K562 (cell line): ENCODE measurements at regions not wholly inside any gene's neighbourhood (a gene's known extent, or its start where the extent isn't known, plus 50 kb on each side); places are given as distances from the start of the nearest gene placed in this dataset.

ENCODE experiments used
- ATAC-seq: fragments of 200-7000 bp; cut with Tn5 transposase; 3 replicates; pipeline ENCODE4 v1.9.1; 2020; ENCODE audit warnings: moderate library complexity
- BruUV-seq: library from RNA; stranded (reverse); fragments of 400-500 nt; replicated peaks from 2 replicates; lab custom pipeline; 2021; lab: Mats Ljungman, UMichigan
- CTCF ChIA-PET: fragments of 300-600 bp; formaldehyde crosslinking; extraction: SDS; loops from one replicate; lab custom pipeline; 2021; ENCODE audit warnings: low intra/inter-chr PET ratio; lab: Yijun Ruan, JAX
- POLR2A ChIA-PET: fragments of 300-600, 350-650 bp; sonication (Branson Sonifier 250); formaldehyde crosslinking; extraction: SDS; loops from one replicate; lab custom pipeline; 2021; ENCODE audit warnings: antibody characterized with exemption, inconsistent platforms; lab: Yijun Ruan, JAX
- DNase-seq, 4 experiments: peaks; one replicate each; pipeline versions ENCODE4 v3.0.0 to v3.0.0-alpha.2; 2011 to 2018; ENCODE audit warnings: low spot score in 3 of 4, mixed read lengths in 3 of 4; ENCODE audit errors: extremely low read depth in 1 of 4
- FAIRE-seq: peaks from 2 replicates; lab custom pipeline; 2011; peaks lifted over from hg19 to GRCh38; lab: Jason Lieb, UNC
- H2AFZ ChIP-seq: 2 replicates; pipeline ENCODE4 v1.6.0; 2011; ENCODE audit warnings: low read depth, low read length, control low read depth, inconsistent platforms
- H3K27ac ChIP-seq: fragments of 200-600 bp; 3 replicates; pipeline ENCODE4 v1.8.0; 2011; ENCODE audit warnings: low read depth, mild to moderate bottlenecking, control low read depth, inconsistent platforms, low read length, moderate library complexity, mixed read lengths; ENCODE audit errors: extremely low read depth
- H3K27me3 ChIP-seq, 2 experiments: fragments of 300-600 bp in 1 of 2; 2 replicates in 1 of 2; 3 replicates in 1 of 2; pipeline versions ENCODE4 v1.6.0 to v1.8.0; 2011; ENCODE audit warnings: inconsistent platforms in 2 of 2, low read length in 2 of 2, mild to moderate bottlenecking in 1 of 2, mixed read lengths in 1 of 2, moderate library complexity in 1 of 2; ENCODE audit not compliant: control insufficient read depth in 2 of 2, insufficient read depth in 2 of 2
- H3K36me3 ChIP-seq: fragments of 300-600 bp; 3 replicates; pipeline ENCODE4 v1.8.0; 2011; ENCODE audit warnings: mild to moderate bottlenecking, low read length, inconsistent platforms; ENCODE audit not compliant: control insufficient read depth, insufficient read depth
- H3K4me1 ChIP-seq, 2 experiments: fragments of 200-600 bp in 1 of 2; replicated peaks in 1 of 2; 2 replicates in 1 of 2; 3 replicates in 1 of 2; pipeline versions ENCODE4 v1.5.1 to v1.8.0; 2011; ENCODE audit warnings: inconsistent platforms in 2 of 2, low read length in 2 of 2, mild to moderate bottlenecking in 1 of 2, mixed read lengths in 1 of 2, moderate library complexity in 1 of 2; ENCODE audit not compliant: control insufficient read depth in 2 of 2, insufficient read depth in 2 of 2
- H3K4me2 ChIP-seq: 2 replicates; pipeline ENCODE4 v1.6.1; 2011; ENCODE audit warnings: low read length, control low read depth, inconsistent platforms, mixed read lengths; ENCODE audit not compliant: insufficient read depth
- H3K4me3 ChIP-seq: fragments of 200-600 bp; sonication (generic), shearing (Covaris generic); 2 replicates; pipeline ENCODE4 v1.5.1; 2016; ENCODE audit warnings: control low read depth, inconsistent platforms
- H3K79me2 ChIP-seq: fragments of 200-600 bp; 3 replicates; pipeline ENCODE4 v1.8.0; 2011; ENCODE audit warnings: low read length, inconsistent platforms; ENCODE audit not compliant: control insufficient read depth, insufficient read depth
- H3K9ac ChIP-seq, 2 experiments: 2 replicates each; pipeline versions ENCODE4 v1.6.0 to v1.6.1; 2011; ENCODE audit warnings: low read depth in 2 of 2, low read length in 2 of 2, control low read depth in 1 of 2, inconsistent platforms in 1 of 2, mild to moderate bottlenecking in 1 of 2, mixed read lengths in 1 of 2; ENCODE audit not compliant: insufficient read depth in 1 of 2
- H3K9me1 ChIP-seq: one replicate; pipeline ENCODE4 v1.6.0; 2011; ENCODE audit warnings: inconsistent platforms, mild to moderate bottlenecking, low read length, moderate library complexity; ENCODE audit not compliant: control insufficient read depth, insufficient read depth
- H3K9me3 ChIP-seq: replicated peaks from 2 replicates; pipeline ENCODE4 v1.5.1; 2011; ENCODE audit warnings: low read depth, low read length, inconsistent platforms; ENCODE audit not compliant: control insufficient read depth, insufficient read depth
- H4K20me1 ChIP-seq: replicated peaks from 2 replicates; pipeline ENCODE4 v1.6.1; 2011; ENCODE audit warnings: low read length, inconsistent platforms, mixed read lengths; ENCODE audit not compliant: control insufficient read depth, insufficient read depth
- BRD9 ChIP-seq: fragments of 450-650 bp; IDR thresholded peaks from 2 replicates; pipeline ENCODE4 v1.6.1; 2018; ENCODE audit warnings: low read depth; ENCODE audit not compliant: partially characterized antibody
- KDM1A ChIP-seq, 2 experiments: fragments of 450-650 bp; IDR thresholded peaks; 2 replicates each; pipeline ENCODE4 v1.6.1; 2016; ENCODE audit warnings: mild to moderate bottlenecking in 2 of 2
- KDM4B ChIP-seq, 2 experiments: fragments of 450-650 bp in 1 of 2; sonication (generic) in 1 of 2; IDR thresholded peaks; 2 replicates each; pipeline ENCODE4 v1.6.1; 2016 to 2017; ENCODE audit warnings: borderline replicate concordance in 2 of 2, antibody characterized with exemption in 1 of 2, low read depth in 1 of 2, mild to moderate bottlenecking in 1 of 2
- MBD2 ChIP-seq: sonication (generic); IDR thresholded peaks from 2 replicates; pipeline ENCODE4 v1.6.1; 2016; ENCODE audit warnings: low read depth, borderline replicate concordance
- MEF2D ChIP-seq: conservative IDR thresholded peaks from 2 replicates; pipeline ENCODE4 v1.6.1; 2016; ENCODE audit warnings: low read depth, missing genetic modification characterization, missing compliant biosample characterization
- NFATC3 ChIP-seq: fragments of 450-650 bp; IDR thresholded peaks from 2 replicates; pipeline ENCODE4 v1.6.1; 2017; ENCODE audit warnings: mild to moderate bottlenecking
- NRF1 ChIP-seq, 2 experiments: fragments of 450-650 bp; IDR thresholded peaks in 1 of 2; conservative IDR thresholded peaks in 1 of 2; 2 replicates each; pipeline ENCODE4 v1.6.1; 2014; ENCODE audit warnings: mild to moderate bottlenecking in 2 of 2
- PCBP2 ChIP-seq: fragments of 200-400 bp; formaldehyde crosslinking; IDR thresholded peaks from 2 replicates; pipeline ENCODE4 v1.6.1; 2018; ENCODE audit warnings: low read length, low read depth, mild to moderate bottlenecking, moderate library complexity; ENCODE audit not compliant: poor library complexity, severe bottlenecking
- POU5F1 ChIP-seq: fragments of 150-350 bp; IDR thresholded peaks from 2 replicates; pipeline ENCODE4 v1.6.1; 2014; ENCODE audit warnings: borderline replicate concordance, low read length, low read depth, mild to moderate bottlenecking; ENCODE audit not compliant: partially characterized antibody
- ZNF224 ChIP-seq: sonication (generic); formaldehyde crosslinking; IDR thresholded peaks from 2 replicates; pipeline ENCODE4 v1.8.0; 2022; ENCODE audit warnings: mild to moderate bottlenecking, missing genetic modification reagents
- ZNF3 ChIP-seq: fragments of 250-450 bp; sonication (Bioruptor Pico); IDR thresholded peaks from 2 replicates; pipeline ENCODE4 v1.5.0; 2021; ENCODE audit warnings: mild to moderate bottlenecking, moderate library complexity
- ZNF324 ChIP-seq: fragments of 250-450 bp; sonication (Bioruptor Pico); IDR thresholded peaks from 2 replicates; pipeline ENCODE4 v1.4.0; 2020; ENCODE audit warnings: mild to moderate bottlenecking
- WGBS: fragments of 100-300 bp; shearing (Covaris generic); methylation state at CpG from one replicate; pipeline ENCODE4 v1.1.6; 2016; ENCODE audit warnings: low coverage, mixed read lengths; ENCODE audit not compliant: insufficient coverage; ENCODE audit errors: missing lambda C conversion rate; 5-methylcytosine and 5-hydroxymethylcytosine counted together
- in situ Hi-C: fragments of 300-500 bp; cut with MboI; formaldehyde crosslinking; loops from 4 replicates; pipeline ENCODE4 v1.15.0; 2018; ENCODE audit warnings: inconsistent platforms, mixed read lengths
- intact Hi-C: fragments of 100-400 bp; cut with micrococcal nuclease; formaldehyde crosslinking; loops from 2 replicates; pipeline ENCODE4 v1.14.2; 2022
- TF ChIP-seq, protein P1 (sequence below): fragments of 250-450 bp; sonication (Bioruptor Pico); IDR thresholded peaks from 2 replicates; pipeline ENCODE4 v1.9.0; 2021; ENCODE audit warnings: mild to moderate bottlenecking, inconsistent platforms
- TF ChIP-seq, protein P2 (sequence below): IDR thresholded peaks from 3 replicates; pipeline ENCODE4 v1.6.1; 2011; ENCODE audit warnings: borderline replicate concordance, mild to moderate bottlenecking; ENCODE audit not compliant: insufficient read length, insufficient read depth

GRCh38 chr14:44341116-44341515 is 166.0 kb downstream of the FSCB start (continued):
- no peak for TF ChIP-seq KDM4B (IDR thresholded peaks at IDR 0.05; ENCODE audit: borderline replicate concordance in 2 of 2, low read depth in 1 of 2)
- TF ChIP-seq, protein P1, sequence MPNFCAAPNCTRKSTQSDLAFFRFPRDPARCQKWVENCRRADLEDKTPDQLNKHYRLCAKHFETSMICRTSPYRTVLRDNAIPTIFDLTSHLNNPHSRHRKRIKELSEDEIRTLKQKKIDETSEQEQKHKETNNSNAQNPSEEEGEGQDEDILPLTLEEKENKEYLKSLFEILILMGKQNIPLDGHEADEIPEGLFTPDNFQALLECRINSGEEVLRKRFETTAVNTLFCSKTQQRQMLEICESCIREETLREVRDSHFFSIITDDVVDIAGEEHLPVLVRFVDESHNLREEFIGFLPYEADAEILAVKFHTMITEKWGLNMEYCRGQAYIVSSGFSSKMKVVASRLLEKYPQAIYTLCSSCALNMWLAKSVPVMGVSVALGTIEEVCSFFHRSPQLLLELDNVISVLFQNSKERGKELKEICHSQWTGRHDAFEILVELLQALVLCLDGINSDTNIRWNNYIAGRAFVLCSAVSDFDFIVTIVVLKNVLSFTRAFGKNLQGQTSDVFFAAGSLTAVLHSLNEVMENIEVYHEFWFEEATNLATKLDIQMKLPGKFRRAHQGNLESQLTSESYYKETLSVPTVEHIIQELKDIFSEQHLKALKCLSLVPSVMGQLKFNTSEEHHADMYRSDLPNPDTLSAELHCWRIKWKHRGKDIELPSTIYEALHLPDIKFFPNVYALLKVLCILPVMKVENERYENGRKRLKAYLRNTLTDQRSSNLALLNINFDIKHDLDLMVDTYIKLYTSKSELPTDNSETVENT (CRISPR knock-in tag), result no peak

DNA sequence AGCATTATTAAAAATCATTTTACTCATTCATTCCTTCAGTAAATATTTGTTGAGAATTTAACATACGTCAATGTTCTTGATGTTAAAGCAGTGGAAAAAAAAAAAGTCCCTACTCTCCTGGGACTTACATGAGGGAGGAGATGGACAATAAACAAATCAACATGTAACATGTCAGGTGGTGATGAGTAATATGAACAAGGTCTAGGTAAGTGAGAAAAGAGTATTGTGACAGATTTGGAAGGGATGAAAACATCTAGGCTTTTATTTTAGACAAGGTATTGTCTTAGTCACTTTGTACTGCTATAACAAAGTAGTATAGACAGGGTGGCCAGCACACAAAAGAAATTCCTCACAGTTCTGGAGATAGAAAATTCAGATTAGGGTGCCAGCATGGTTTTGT is 167.2 kb downstream of the FSCB start:
- CTCF ChIA-PET, result no interaction called here
- Histone ChIP-seq H2AFZ (no peak overlapping the region), H3K79me2 (no peaks in the 10 kb centered on the region), H3K27ac (no peak overlapping the region), H3K27me3 (no peaks in the 10 kb centered on the region), H3K9me1 (no peaks in the 10 kb centered on the region), H3K4me1 (no peaks in the 10 kb centered on the region), H3K36me3 (no peaks in the 10 kb centered on the region), H3K9me3 (no peaks in the 10 kb centered on the region), H3K4me2 (no peak overlapping the region), H3K4me3 (no peak overlapping the region), H4K20me1 (no peaks in the 10 kb centered on the region), H3K9ac (no peak overlapping the region)
- DNase-seq, result no peak
- BruUV-seq, result no TSS peak
- no peak for FAIRE-seq
- ATAC-seq, result no peak
- in situ Hi-C loops (no loop called here), intact Hi-C loops (no loop called here)
- POLR2A ChIA-PET, result no interaction called here
- 9% methylated on average over 1 of the region's 1 CpG for WGBS
- TF ChIP-seq NFATC3 (no peak), KDM1A (IDR thresholded peaks at IDR 0.05) (no peak), MBD2 (no peak), NRF1 (conservative IDR thresholded peaks at IDR 0.05 in 1 of 2, IDR thresholded peaks at IDR 0.05 in 1 of 2) (no peak), PCBP2 (no peak), ZNF3 (CRISPR knock-in tag) (no peak), MEF2D (no peak), ZNF224 (no peak), BRD9 (no peak), ZNF324 (CRISPR knock-in tag) (no peak), POU5F1 (no peak)
- TF ChIP-seq, protein P2, sequence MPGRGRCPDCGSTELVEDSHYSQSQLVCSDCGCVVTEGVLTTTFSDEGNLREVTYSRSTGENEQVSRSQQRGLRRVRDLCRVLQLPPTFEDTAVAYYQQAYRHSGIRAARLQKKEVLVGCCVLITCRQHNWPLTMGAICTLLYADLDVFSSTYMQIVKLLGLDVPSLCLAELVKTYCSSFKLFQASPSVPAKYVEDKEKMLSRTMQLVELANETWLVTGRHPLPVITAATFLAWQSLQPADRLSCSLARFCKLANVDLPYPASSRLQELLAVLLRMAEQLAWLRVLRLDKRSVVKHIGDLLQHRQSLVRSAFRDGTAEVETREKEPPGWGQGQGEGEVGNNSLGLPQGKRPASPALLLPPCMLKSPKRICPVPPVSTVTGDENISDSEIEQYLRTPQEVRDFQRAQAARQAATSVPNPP, result no peak
